Body of pancreas (tissue), 4 donors: ENCODE measurements at regions not wholly inside any gene's neighbourhood (a gene's known extent, or its start where the extent isn't known, plus 50 kb on each side); places are given as distances from the start of the nearest gene placed in this dataset.

Source experiments
- ATAC-seq: fragments of 150-250 bp; one replicate; pipeline ENCODE4 v1.9.1; 2016
- DNase-seq, 4 donors: peaks; one replicate each; pipeline ENCODE4 v3.0.0-alpha.2; 2019
- H3K27ac ChIP-seq, 4 donors: fragments of 200-600 bp; sonication (generic); 1 replicate in 3 of 4; 2 replicates in 1 of 4; pipeline versions ENCODE4 v1.5.1 to v1.6.1; 2016 to 2019; ENCODE audit warnings: mild to moderate bottlenecking in 1 of 4, mixed read lengths in 1 of 4, moderate library complexity in 1 of 4
- H3K27me3 ChIP-seq, 2 donors: fragments of 200-600 bp; sonication (generic); one replicate each; pipeline ENCODE4 v1.6.0; 2016; ENCODE audit warnings: mild to moderate bottlenecking in 1 of 2
- H3K36me3 ChIP-seq, 2 donors: fragments of 200-600 bp; sonication (generic); replicated peaks in 1 of 2; 2 replicates each; pipeline ENCODE4 v1.5.1; 2016; ENCODE audit warnings: low read depth in 2 of 2; ENCODE audit not compliant: insufficient read depth in 1 of 2
- H3K4me1 ChIP-seq: fragments of 200-600 bp; sonication (generic); one replicate; pipeline ENCODE4 v1.6.0; 2016
- H3K4me3 ChIP-seq, 2 donors: fragments of 200-600 bp; sonication (generic); 1 replicate in 1 of 2; 2 replicates in 1 of 2; pipeline ENCODE4 v1.5.1; 2016 to 2019
- H3K9me3 ChIP-seq, 3 donors: fragments of 200-600 bp; sonication (generic); 1 replicate in 2 of 3; 2 replicates in 1 of 3; pipeline ENCODE4 v1.5.1; 2016
- POLR2A ChIP-seq, 3 donors: fragments of 450-650 bp; IDR thresholded peaks; one replicate each; pipeline ENCODE4 v1.6.1; 2016; ENCODE audit warnings: antibody characterized with exemption in 3 of 3, mild to moderate bottlenecking in 2 of 3
- WGBS, 2 donors: methylation state at CpG; one replicate each; pipeline ENCODE4 v1.1.5; 2017; 5-methylcytosine and 5-hydroxymethylcytosine counted together
- intact Hi-C: fragments of 100-400 bp; cut with DNase I; formaldehyde crosslinking; loops from one replicate; pipeline ENCODE4 v1.15.1; 2023
- TF ChIP-seq, protein P1 (sequence below), 7 experiments: fragments of 450-650 bp in 4 of 7; fragments of 200-600 bp in 3 of 7; sonication (generic) in 3 of 7; IDR thresholded peaks; one replicate each; pipeline ENCODE4 v1.5.1; 2016 to 2019; ENCODE audit warnings: antibody characterized with exemption in 7 of 7

- 37 to 46% methylated on average over 23 of the region's 23 CpGs for WGBS, 2 donors
- intact Hi-C loops = no loop called here
- no peaks in the 10 kb centered on the region for H3K27me3 ChIP-seq
- TF ChIP-seq, protein P1, sequence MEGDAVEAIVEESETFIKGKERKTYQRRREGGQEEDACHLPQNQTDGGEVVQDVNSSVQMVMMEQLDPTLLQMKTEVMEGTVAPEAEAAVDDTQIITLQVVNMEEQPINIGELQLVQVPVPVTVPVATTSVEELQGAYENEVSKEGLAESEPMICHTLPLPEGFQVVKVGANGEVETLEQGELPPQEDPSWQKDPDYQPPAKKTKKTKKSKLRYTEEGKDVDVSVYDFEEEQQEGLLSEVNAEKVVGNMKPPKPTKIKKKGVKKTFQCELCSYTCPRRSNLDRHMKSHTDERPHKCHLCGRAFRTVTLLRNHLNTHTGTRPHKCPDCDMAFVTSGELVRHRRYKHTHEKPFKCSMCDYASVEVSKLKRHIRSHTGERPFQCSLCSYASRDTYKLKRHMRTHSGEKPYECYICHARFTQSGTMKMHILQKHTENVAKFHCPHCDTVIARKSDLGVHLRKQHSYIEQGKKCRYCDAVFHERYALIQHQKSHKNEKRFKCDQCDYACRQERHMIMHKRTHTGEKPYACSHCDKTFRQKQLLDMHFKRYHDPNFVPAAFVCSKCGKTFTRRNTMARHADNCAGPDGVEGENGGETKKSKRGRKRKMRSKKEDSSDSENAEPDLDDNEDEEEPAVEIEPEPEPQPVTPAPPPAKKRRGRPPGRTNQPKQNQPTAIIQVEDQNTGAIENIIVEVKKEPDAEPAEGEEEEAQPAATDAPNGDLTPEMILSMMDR (IDR thresholded peaks at IDR 0.05) = no peak
- TF ChIP-seq POLR2A (IDR thresholded peaks at IDR 0.05) = no peak
- H3K36me3 ChIP-seq = no peaks in the 10 kb centered on the region
- no peaks in the 10 kb centered on the region for H3K9me3 ChIP-seq
- DNase-seq (no peak), ATAC-seq (no peak)
- no peak overlapping the region for H3K27ac ChIP-seq
- H3K4me3 ChIP-seq = no peak overlapping the region
- H3K4me1 ChIP-seq = no peaks in the 10 kb centered on the region
Measured at GRCh38 chr18:77671456-77672167, 422.0 kb downstream of the GALR1 start.

GRCh38 chr18:77676910-77677309 is 427.3 kb downstream of the GALR1 start:
- Histone ChIP-seq H3K27me3 (no peaks in the 10 kb centered on the region), H3K36me3 (no peaks in the 10 kb centered on the region), H3K9me3 (no peaks in the 10 kb centered on the region), H3K4me3 (no peak overlapping the region), H3K4me1 (no peaks in the 10 kb centered on the region), H3K27ac (no peak overlapping the region)
- no peak for TF ChIP-seq POLR2A (IDR thresholded peaks at IDR 0.05)
- TF ChIP-seq, protein P1 (IDR thresholded peaks at IDR 0.05) = no peak
- intact Hi-C loops = no loop called here
- ATAC-seq (no peak), DNase-seq (no peak)
- WGBS, 2 donors = 9 to 17% methylated on average over 10 of the region's 10 CpGs

DNA sequence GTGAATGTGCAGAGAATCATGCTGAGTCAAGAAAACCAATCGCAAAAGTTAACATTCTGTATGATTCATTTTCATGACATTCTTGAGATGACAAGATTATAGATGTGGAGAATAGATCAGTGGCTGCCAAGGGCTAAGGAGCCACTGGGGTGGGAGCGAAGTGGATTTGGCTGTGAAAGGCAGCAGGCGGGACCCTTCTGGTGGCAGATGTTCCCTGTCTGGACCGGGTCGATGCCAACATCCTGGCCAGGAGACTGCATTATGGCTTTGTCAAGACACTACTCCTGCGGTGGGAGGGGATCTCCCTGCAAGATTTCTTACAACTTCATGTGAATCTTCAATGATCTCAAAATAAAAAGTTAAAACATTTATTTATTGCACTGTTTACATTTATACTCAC is 427.9 kb downstream of the GALR1 start:
- Histone ChIP-seq H3K9me3 (no peaks in the 10 kb centered on the region), H3K36me3 (no peaks in the 10 kb centered on the region), H3K27me3 (no peaks in the 10 kb centered on the region), H3K4me3 (no peak overlapping the region), H3K4me1 (no peaks in the 10 kb centered on the region), H3K27ac (no peak overlapping the region)
- DNase-seq = no peak
- 69 to 77% methylated on average over 6 of the region's 6 CpGs for WGBS, 2 donors
- TF ChIP-seq POLR2A (IDR thresholded peaks at IDR 0.05) = no peak
- TF ChIP-seq, protein P1 (IDR thresholded peaks at IDR 0.05) = no peak
- intact Hi-C loops = no loop called here
- no peak for ATAC-seq

GRCh38 chr18:77679869-77680268 is 430.2 kb downstream of the GALR1 start:
- Histone ChIP-seq H3K36me3 (no peaks in the 10 kb centered on the region), H3K27ac (no peak overlapping the region), H3K27me3 (no peaks in the 10 kb centered on the region), H3K4me3 (no peak overlapping the region), H3K9me3 (no peaks in the 10 kb centered on the region), H3K4me1 (no peaks in the 10 kb centered on the region)
- DNase-seq = no peak
- ATAC-seq = no peak
- WGBS, 2 donors = 62 to 63% methylated on average over 3 of the region's 3 CpGs
- intact Hi-C loops = no loop called here
- TF ChIP-seq, protein P1 (IDR thresholded peaks at IDR 0.05) = no peak
- TF ChIP-seq POLR2A (IDR thresholded peaks at IDR 0.05) = no peak

- Histone ChIP-seq H3K4me3 (no peak overlapping the region), H3K4me1 (no peaks in the 10 kb centered on the region), H3K9me3 (no peaks in the 10 kb centered on the region), H3K27me3 (no peaks in the 10 kb centered on the region), H3K27ac (no peak overlapping the region), H3K36me3 (no peaks in the 10 kb centered on the region)
- 66 to 78% methylated on average over 6 of the region's 6 CpGs for WGBS, 2 donors
- ATAC-seq (no peak), DNase-seq (no peak)
- intact Hi-C loops = no loop called here
- TF ChIP-seq, protein P1 (IDR thresholded peaks at IDR 0.05) = no peak
- TF ChIP-seq POLR2A (IDR thresholded peaks at IDR 0.05) = no peak
Measured at GRCh38 chr18:77700051-77700450, 450.4 kb downstream of the GALR1 start.
